ENCODE measurements at regions not wholly inside any gene's neighbourhood (a gene's known extent, or its start where the extent isn't known, plus 50 kb on each side); places are given as distances from the start of the nearest gene placed in this dataset.

GRCh38 chr1:30012455-30013440 lies 710.6 kb downstream of the MATN1 start:
- no peak overlapping the region for H3K4me2 ChIP-seq (ENCODE audit: low read depth, low read length, poor library complexity, severe bottlenecking)
- H3K9me2 ChIP-seq (replicated peaks; ENCODE audit: low read depth, low read length), result no peaks in the 10 kb centered on the region
- no peaks in the 10 kb centered on the region for H4K20me1 ChIP-seq (ENCODE audit: insufficient read depth, low read length, poor library complexity, severe bottlenecking)
- H3K9ac ChIP-seq (ENCODE audit: low read depth, low read length, poor library complexity, severe bottlenecking), result no peak overlapping the region
- no peak overlapping the region for H2AFZ ChIP-seq (ENCODE audit: low read length)
- no peaks in the 10 kb centered on the region; the same call in 1 of the 2 replicates for H3K9me3 ChIP-seq (ENCODE audit: insufficient read depth, low read depth, low read length)
- no peak for TF ChIP-seq EZH2phosphoT487 (IDR thresholded peaks at IDR 0.05; ENCODE audit: borderline replicate concordance)
- TF ChIP-seq CTCF (conservative IDR thresholded peaks at IDR 0.05; ENCODE audit: low read length), result no peak
- H3K4me1 ChIP-seq (ENCODE audit: insufficient read depth, low read length, poor library complexity, severe bottlenecking), result no peaks in the 10 kb centered on the region
- no peaks in the 10 kb centered on the region for H3K27me3 ChIP-seq (ENCODE audit: insufficient read depth, low read length, poor library complexity, severe bottlenecking)
- no peaks in the 10 kb centered on the region for H3F3A ChIP-seq (ENCODE audit: low read depth)
- no peak overlapping the region for H3K4me3 ChIP-seq (ENCODE audit: low read length, poor library complexity, severe bottlenecking)
- H3K36me3 ChIP-seq (ENCODE audit: insufficient read depth, low read length), result no peaks in the 10 kb centered on the region
- no peaks in the 10 kb centered on the region for H3K79me2 ChIP-seq (ENCODE audit: insufficient read depth, low read length)

GRCh38 chr1:30011970-30012369 lies 711.4 kb downstream of the MATN1 start:
- Histone ChIP-seq H3K36me3 (ENCODE audit: insufficient read depth, low read length) (no peaks in the 10 kb centered on the region), H3K9me3 (ENCODE audit: insufficient read depth, low read depth, low read length) (no peaks in the 10 kb centered on the region; the same call in 1 of the 2 replicates), H3K27me3 (ENCODE audit: insufficient read depth, low read length, poor library complexity, severe bottlenecking) (no peaks in the 10 kb centered on the region), H3F3A (ENCODE audit: low read depth) (no peaks in the 10 kb centered on the region), H4K20me1 (ENCODE audit: insufficient read depth, low read length, poor library complexity, severe bottlenecking) (no peaks in the 10 kb centered on the region), H3K9me2 (replicated peaks; ENCODE audit: low read depth, low read length) (no peaks in the 10 kb centered on the region), H3K4me3 (ENCODE audit: low read length, poor library complexity, severe bottlenecking) (no peak overlapping the region), H2AFZ (ENCODE audit: low read length) (no peak overlapping the region), H3K4me2 (ENCODE audit: low read depth, low read length, poor library complexity, severe bottlenecking) (no peak overlapping the region), H3K9ac (ENCODE audit: low read depth, low read length, poor library complexity, severe bottlenecking) (no peak overlapping the region), H3K4me1 (ENCODE audit: insufficient read depth, low read length, poor library complexity, severe bottlenecking) (no peaks in the 10 kb centered on the region), H3K79me2 (ENCODE audit: insufficient read depth, low read length) (no peaks in the 10 kb centered on the region)
- TF ChIP-seq EZH2phosphoT487 (IDR thresholded peaks at IDR 0.05; ENCODE audit: borderline replicate concordance) (no peak), CTCF (conservative IDR thresholded peaks at IDR 0.05; ENCODE audit: low read length) (no peak)

- no peak overlapping the region for H2AFZ ChIP-seq (ENCODE audit: low read length)
- no peaks in the 10 kb centered on the region for H4K20me1 ChIP-seq (ENCODE audit: insufficient read depth, low read length, poor library complexity, severe bottlenecking)
- no peaks in the 10 kb centered on the region for H3K27me3 ChIP-seq (ENCODE audit: insufficient read depth, low read length, poor library complexity, severe bottlenecking)
- H3K4me2 ChIP-seq (ENCODE audit: low read depth, low read length, poor library complexity, severe bottlenecking), result no peak overlapping the region
- H3F3A ChIP-seq (ENCODE audit: low read depth), result no peaks in the 10 kb centered on the region
- H3K9ac ChIP-seq (ENCODE audit: low read depth, low read length, poor library complexity, severe bottlenecking), result no peak overlapping the region
- no peaks in the 10 kb centered on the region for H3K9me2 ChIP-seq (replicated peaks; ENCODE audit: low read depth, low read length)
- H3K79me2 ChIP-seq (ENCODE audit: insufficient read depth, low read length), result no peaks in the 10 kb centered on the region
- TF ChIP-seq CTCF (conservative IDR thresholded peaks at IDR 0.05; ENCODE audit: low read length) (no peak), EZH2phosphoT487 (IDR thresholded peaks at IDR 0.05; ENCODE audit: borderline replicate concordance) (no peak)
- H3K9me3 ChIP-seq (ENCODE audit: insufficient read depth, low read depth, low read length), result no peaks in the 10 kb centered on the region; the same call in 1 of the 2 replicates
- no peaks in the 10 kb centered on the region for H3K36me3 ChIP-seq (ENCODE audit: insufficient read depth, low read length)
- H3K4me3 ChIP-seq (ENCODE audit: low read length, poor library complexity, severe bottlenecking), result no peak overlapping the region
- H3K4me1 ChIP-seq (ENCODE audit: insufficient read depth, low read length, poor library complexity, severe bottlenecking), result no peaks in the 10 kb centered on the region
Observed at GRCh38 chr1:30010506-30011106, 712.8 kb downstream of the MATN1 start.
